ENCODE measurements at regions not wholly inside any gene's neighbourhood (a gene's known extent, or its start where the extent isn't known, plus 50 kb on each side); places are given as distances from the start of the nearest gene placed in this dataset.
"Not testable (repeated sequence)": the region's sequence is repeated elsewhere in the genome, so short reads cannot be mapped to it uniquely, and the experiment has no call there.

GRCh38 chr20:56899506-56899905 is 270.4 kb downstream of the TFAP2C start:
- ATAC-seq = no peak
- DNase-seq (ENCODE audit: low spot score in 2 of 2) = no peak
- Mint-ChIP-seq H3K36me3 (peaks cover 0 to 14% of the 10 kb centered on the region in 2 donors), H3K27ac (no peak overlapping the region), H3K9me3 (peaks cover 8 to 12% of the 10 kb centered on the region in 2 donors)

- no peak for DNase-seq (ENCODE audit: low spot score in 2 of 2)
- H3K36me3 Mint-ChIP-seq = peaks cover 0 to 14% of the 10 kb centered on the region in 2 donors
- H3K9me3 Mint-ChIP-seq = peaks cover 8 to 12% of the 10 kb centered on the region in 2 donors
- ATAC-seq = no peak
- H3K27ac Mint-ChIP-seq = no peak overlapping the region
Measured at GRCh38 chr20:56900252-56900651, 271.1 kb downstream of the TFAP2C start.

DNA sequence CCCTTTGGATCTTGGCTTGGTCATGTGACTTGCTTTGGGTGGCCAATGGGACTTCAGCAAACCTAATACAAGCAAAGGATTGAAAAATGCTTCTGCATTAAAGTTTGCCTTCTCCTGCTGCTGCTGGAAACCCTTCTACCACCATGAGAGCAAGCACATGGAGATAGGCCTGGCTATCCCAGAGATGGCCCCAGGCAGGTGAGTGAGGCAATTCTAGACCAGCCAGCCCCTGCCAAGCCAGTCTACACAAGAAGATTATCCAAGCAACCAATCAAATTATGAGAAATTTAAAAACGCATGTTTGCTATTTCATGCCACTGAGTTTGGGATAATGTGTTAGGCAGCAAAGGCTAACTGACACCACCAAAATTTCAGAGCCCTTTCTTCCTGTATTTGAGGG is 274.3 kb downstream of the TFAP2C start:
- Mint-ChIP-seq H3K36me3 (peaks cover 0 to 14% of the 10 kb centered on the region in 2 donors), H3K9me3 (peaks cover 8 to 10% of the 10 kb centered on the region in 2 donors), H3K27ac (no peak overlapping the region)
- no peak for ATAC-seq
- no peak for DNase-seq (ENCODE audit: low spot score in 2 of 2)

GRCh38 chr20:56903858-56904257 is 274.8 kb downstream of the TFAP2C start:
- H3K27ac Mint-ChIP-seq = no peak overlapping the region
- H3K36me3 Mint-ChIP-seq = peaks cover 0 to 14% of the 10 kb centered on the region in 2 donors
- DNase-seq (ENCODE audit: low spot score in 2 of 2) (no peak), ATAC-seq (no peak)
- peaks cover 8 to 10% of the 10 kb centered on the region in 2 donors for H3K9me3 Mint-ChIP-seq

- no peak for ATAC-seq
- Mint-ChIP-seq H3K36me3 (no peaks in the 10 kb centered on the region), H3K27ac (no peak overlapping the region), H3K9me3 (peaks cover 0 to 4% of the 10 kb centered on the region in 2 donors)
- no peak for DNase-seq (ENCODE audit: low spot score in 2 of 2)
Measured at GRCh38 chr20:56909918-56910714, 281.0 kb downstream of the TFAP2C start.

- Mint-ChIP-seq H3K36me3 (no peaks in the 10 kb centered on the region), H3K27ac (no peak overlapping the region), H3K9me3 (peaks cover 0 to 4% of the 10 kb centered on the region in 2 donors)
- no peak for ATAC-seq
- DNase-seq (ENCODE audit: low spot score in 2 of 2) = no peak
Measured at GRCh38 chr20:56911946-56912345, 282.8 kb downstream of the TFAP2C start.

GRCh38 chr20:56914532-56914931 is 285.4 kb downstream of the TFAP2C start:
- no peak for ATAC-seq
- Mint-ChIP-seq H3K9me3 (peaks cover 0 to 4% of the 10 kb centered on the region in 2 donors), H3K36me3 (no peaks in the 10 kb centered on the region), H3K27ac (no peak overlapping the region)
- no peak for DNase-seq (ENCODE audit: low spot score in 2 of 2)

DNA sequence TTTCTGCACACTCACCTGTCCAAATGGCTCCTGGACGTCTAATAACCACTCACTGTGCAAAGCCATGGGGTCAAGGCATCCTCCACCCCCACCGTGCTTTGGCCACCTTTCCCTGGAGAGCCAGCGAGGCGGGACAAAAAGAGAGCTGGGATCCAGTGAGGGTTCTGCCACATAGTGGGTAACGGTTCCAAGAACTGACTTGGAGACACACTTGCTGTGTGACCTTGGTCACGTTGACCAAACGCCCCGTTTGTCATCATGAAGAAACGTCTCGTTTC is 287.2 kb downstream of the TFAP2C start:
- no peak for DNase-seq (ENCODE audit: low spot score in 2 of 2)
- H3K27ac Mint-ChIP-seq = no peak overlapping the region
- H3K9me3 Mint-ChIP-seq = peaks cover 0 to 4% of the 10 kb centered on the region in 2 donors
- ATAC-seq = no peak
- H3K36me3 Mint-ChIP-seq = no peaks in the 10 kb centered on the region

- H3K27ac Mint-ChIP-seq; ATAC-seq; H3K9me3 Mint-ChIP-seq; H3K36me3 Mint-ChIP-seq; DNase-seq (ENCODE audit: low spot score in 2 of 2): not testable (repeated sequence)
Measured at GRCh38 chr20:56920041-56920440, 290.9 kb downstream of the TFAP2C start.

DNA sequence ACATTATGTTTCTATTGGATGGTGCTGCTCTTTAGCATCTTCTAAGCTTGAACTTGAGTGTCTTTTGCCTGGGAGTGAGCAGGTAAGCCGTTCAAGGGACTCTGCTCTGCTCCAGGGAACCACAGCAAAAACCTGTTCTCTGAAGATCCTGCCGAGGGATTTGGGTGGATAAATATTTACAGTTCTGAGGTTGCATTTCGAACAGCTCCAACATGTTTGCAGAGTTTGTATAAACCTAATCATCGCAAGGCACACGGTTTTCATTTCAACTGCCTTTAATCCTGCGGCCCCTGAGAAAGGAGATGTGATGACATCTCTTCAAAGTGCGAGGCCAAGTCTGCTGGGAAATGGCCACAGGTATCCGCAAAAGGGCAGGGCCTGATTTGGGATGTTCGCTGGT is 293.4 kb downstream of the TFAP2C start:
- no peak overlapping the region for H3K27ac Mint-ChIP-seq
- H3K9me3 Mint-ChIP-seq = no peaks in the 10 kb centered on the region
- ATAC-seq (no peak), DNase-seq (ENCODE audit: low spot score in 2 of 2) (no peak)
- peaks cover 0 to under 1% of the 10 kb centered on the region in 2 donors for H3K36me3 Mint-ChIP-seq

DNA sequence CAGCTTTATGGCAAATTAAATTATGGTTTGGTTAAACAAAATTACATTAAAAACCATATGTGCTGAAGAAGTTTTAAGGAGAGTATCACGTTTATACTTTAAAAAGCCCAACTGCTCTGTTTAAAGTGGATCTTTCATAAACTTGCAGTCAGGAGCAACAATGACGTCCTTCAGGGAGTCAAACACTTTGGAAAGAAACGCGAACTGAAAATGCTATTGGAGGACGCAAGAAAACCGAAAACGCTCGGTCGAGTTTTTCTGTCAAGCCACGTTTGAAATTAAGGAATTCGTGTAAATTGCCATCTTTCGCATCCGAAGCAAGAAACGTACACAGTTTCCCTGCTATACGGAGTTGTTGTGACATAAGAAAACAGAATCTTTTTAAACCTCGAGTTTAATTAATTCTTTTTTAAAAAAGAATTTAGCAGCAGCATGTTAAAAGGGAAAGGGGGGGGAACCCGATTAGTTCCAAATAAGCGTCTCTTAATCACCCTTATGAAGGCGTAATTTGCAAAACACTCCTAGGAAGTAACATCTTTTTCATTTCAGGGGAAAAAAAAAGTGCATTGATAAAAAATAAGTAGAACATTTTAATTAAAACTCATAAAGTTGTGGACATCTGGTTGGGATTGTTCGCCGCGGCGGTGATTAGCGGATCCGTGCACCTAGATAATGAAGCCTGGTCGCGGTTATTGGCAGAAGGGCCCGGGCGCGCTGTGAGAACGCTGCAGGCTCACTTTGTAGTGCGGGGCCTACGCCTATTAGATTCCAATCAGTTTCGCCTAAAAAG is 295.4 kb downstream of the TFAP2C start:
- peak in 1 of 2 donors; percentile 5 for DNase-seq (ENCODE audit: low spot score in 2 of 2)
- no peaks in the 10 kb centered on the region for H3K9me3 Mint-ChIP-seq
- H3K27ac Mint-ChIP-seq = no peak overlapping the region
- ATAC-seq = no peak
- peaks cover 0 to 6% of the 10 kb centered on the region in 2 donors for H3K36me3 Mint-ChIP-seq

- no peaks in the 10 kb centered on the region for H3K9me3 Mint-ChIP-seq
- DNase-seq (ENCODE audit: low spot score in 2 of 2) = peak in 1 of 2 donors; percentile 4
- H3K36me3 Mint-ChIP-seq = peaks cover 0 to 10% of the 10 kb centered on the region in 2 donors
- no peak overlapping the region for H3K27ac Mint-ChIP-seq
- no peak for ATAC-seq
Measured at GRCh38 chr20:56925082-56925830, 296.1 kb downstream of the TFAP2C start.

DNA sequence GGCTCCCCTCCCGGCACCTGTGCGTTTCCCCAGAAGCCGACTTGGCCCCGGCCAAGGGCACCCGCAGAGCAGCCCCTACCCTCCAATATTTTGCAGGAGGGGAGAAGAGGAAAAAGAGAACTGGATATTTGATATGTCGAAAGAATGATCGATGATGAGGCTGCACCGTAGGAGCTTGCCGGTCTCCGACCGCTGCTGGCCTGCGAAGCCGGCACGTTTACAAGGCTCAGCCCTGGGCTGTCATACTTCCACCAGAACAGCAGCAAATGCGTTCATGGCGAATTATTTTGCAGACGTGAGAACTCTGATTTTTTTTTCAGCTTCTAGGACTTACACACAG is 296.7 kb downstream of the TFAP2C start:
- Mint-ChIP-seq H3K36me3 (peaks cover 0 to 10% of the 10 kb centered on the region in 2 donors), H3K9me3 (no peaks in the 10 kb centered on the region), H3K27ac (no peak overlapping the region)
- no peak for DNase-seq (ENCODE audit: low spot score in 2 of 2)
- no peak for ATAC-seq

DNA sequence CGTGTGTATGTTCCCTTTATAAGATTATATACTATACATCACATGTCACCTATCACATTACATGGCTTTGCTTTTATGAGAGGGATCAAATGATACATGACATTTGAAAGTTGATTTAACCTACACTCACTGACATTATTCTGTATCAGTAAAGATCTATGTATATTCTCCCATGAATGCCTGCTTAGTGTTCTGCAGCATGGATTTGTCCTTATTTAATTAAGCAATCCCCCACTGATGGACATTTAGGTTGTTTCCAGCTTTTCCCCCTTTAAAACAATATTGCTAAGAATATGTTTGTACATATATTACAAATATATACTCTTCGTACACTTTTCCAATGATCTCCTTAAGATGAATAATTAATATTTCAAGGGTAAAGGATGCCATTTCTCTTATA is 297.4 kb downstream of the TFAP2C start:
- ATAC-seq (no peak), DNase-seq (ENCODE audit: low spot score in 2 of 2) (no peak)
- Mint-ChIP-seq H3K36me3 (peaks cover 0 to 10% of the 10 kb centered on the region in 2 donors), H3K9me3 (no peaks in the 10 kb centered on the region), H3K27ac (no peak overlapping the region)

GRCh38 chr20:56927127-56927526 is 298.0 kb downstream of the TFAP2C start:
- Mint-ChIP-seq H3K9me3 (no peaks in the 10 kb centered on the region), H3K27ac (no peak overlapping the region), H3K36me3 (peaks cover 0 to 10% of the 10 kb centered on the region in 2 donors)
- DNase-seq (ENCODE audit: low spot score in 2 of 2) = no peak
- ATAC-seq = no peak

DNA sequence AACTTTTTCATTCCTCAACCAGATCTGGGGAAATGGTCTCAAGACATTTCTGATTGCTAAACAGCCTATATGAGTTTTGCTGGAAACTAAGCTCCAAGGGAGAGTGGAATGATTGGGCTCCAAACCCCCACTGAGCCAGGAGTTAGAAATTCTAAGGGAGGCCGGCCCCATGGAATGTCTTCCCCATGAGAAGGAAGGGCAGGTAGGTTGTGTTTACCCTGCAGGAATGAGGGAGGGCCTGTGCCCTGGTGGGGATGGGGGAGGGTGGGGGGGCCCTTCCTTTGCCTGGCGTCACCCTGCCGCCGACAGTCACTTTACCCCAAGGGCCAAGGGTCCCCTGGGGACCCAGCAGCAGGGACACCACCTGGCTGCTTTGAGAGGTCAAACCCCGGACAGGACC is 298.9 kb downstream of the TFAP2C start:
- peaks cover 0 to 10% of the 10 kb centered on the region in 2 donors for H3K36me3 Mint-ChIP-seq
- H3K27ac Mint-ChIP-seq = no peak overlapping the region

GRCh38 chr20:56929606-56930005 is 300.5 kb downstream of the TFAP2C start:
- no peak for ATAC-seq
- Mint-ChIP-seq H3K27ac (no peak overlapping the region), H3K9me3 (no peaks in the 10 kb centered on the region), H3K36me3 (peaks cover 0 to 10% of the 10 kb centered on the region in 2 donors)
- DNase-seq (ENCODE audit: low spot score in 2 of 2) = no peak

More for the DNA sequence above, 298.9 kb downstream of the TFAP2C start:
- H3K9me3 Mint-ChIP-seq = no peaks in the 10 kb centered on the region
- DNase-seq (ENCODE audit: low spot score in 2 of 2) (no peak), ATAC-seq (no peak)
